A673 (cell line): ENCODE measurements at regions not wholly inside any gene's neighbourhood (a gene's known extent, or its start where the extent isn't known, plus 50 kb on each side); places are given as distances from the start of the nearest gene placed in this dataset.

Experiments used
- BruUV-seq: library from RNA; stranded (reverse); fragments of 400-500 nt; replicated peaks from 2 replicates; lab custom pipeline; 2021; lab: Mats Ljungman, UMichigan
- CTCF ChIA-PET: fragments of 300-600 bp; sonication (Branson Sonifier 250); formaldehyde crosslinking; loops from one replicate; lab custom pipeline; 2022; ENCODE audit warnings: antibody characterized with exemption; lab: Charles Lee
- POLR2A ChIA-PET: fragments of 300-600 bp; sonication (Branson Sonifier 250); formaldehyde crosslinking; loops from one replicate; lab custom pipeline; 2022; ENCODE audit warnings: antibody characterized with exemption; ENCODE audit not compliant: low non-redundant PET; lab: Charles Lee
- DNase-seq: peaks from one replicate; pipeline ENCODE4 v3.0.0-alpha.2; 2015; ENCODE audit warnings: low spot score
- H3K27ac ChIP-seq: fragments of 200-600 bp; sonication (generic); 2 replicates; pipeline ENCODE4 v1.5.1; 2016; ENCODE audit warnings: mixed run types, low read depth, mild to moderate bottlenecking, mixed read lengths, antibody characterized with exemption, low read length; ENCODE audit not compliant: poor library complexity, severe bottlenecking
- H3K27me3 ChIP-seq: fragments of 200-600 bp; sonication (generic); replicated peaks from 2 replicates; pipeline ENCODE4 v1.6.1; 2017; ENCODE audit warnings: mixed run types, low read depth, mild to moderate bottlenecking, mixed read lengths, antibody characterized with exemption, low read length; ENCODE audit not compliant: insufficient read depth, poor library complexity
- H3K36me3 ChIP-seq: fragments of 200-600 bp; sonication (generic); 2 replicates; pipeline ENCODE4 v1.6.1; 2016; ENCODE audit warnings: mixed run types, mild to moderate bottlenecking, mixed read lengths, antibody characterized with exemption, low read length; ENCODE audit not compliant: insufficient read depth, poor library complexity, severe bottlenecking
- H3K4me1 ChIP-seq: fragments of 200-600 bp; sonication (generic); 2 replicates; pipeline ENCODE4 v1.6.1; 2017; ENCODE audit warnings: mixed run types, mild to moderate bottlenecking, mixed read lengths, antibody characterized with exemption, low read length; ENCODE audit not compliant: insufficient read depth, poor library complexity, severe bottlenecking
- H3K4me3 ChIP-seq: fragments of 200-600 bp; sonication (generic); 2 replicates; pipeline ENCODE4 v1.5.1; 2016; ENCODE audit warnings: low read depth, mixed run types, mild to moderate bottlenecking, mixed read lengths, low read length; ENCODE audit not compliant: poor library complexity, severe bottlenecking
- H3K9me3 ChIP-seq: fragments of 200-600 bp; sonication (generic); 2 replicates; pipeline ENCODE4 v1.6.1; 2016; ENCODE audit warnings: mixed run types, low read depth, mild to moderate bottlenecking, mixed read lengths, antibody characterized with exemption, low read length; ENCODE audit not compliant: poor library complexity, severe bottlenecking
- EZH2 ChIP-seq: fragments of 200-600 bp; sonication (generic); IDR thresholded peaks from 2 replicates; pipeline ENCODE4 v1.6.1; 2017; ENCODE audit warnings: borderline replicate concordance, low read depth, mild to moderate bottlenecking, mixed read lengths, antibody characterized with exemption, low read length; ENCODE audit not compliant: poor library complexity, severe bottlenecking
- intact Hi-C: fragments of 100-400 bp; cut with micrococcal nuclease; formaldehyde crosslinking; loops from one replicate; pipeline ENCODE4 v1.10.0; 2022; ENCODE audit not compliant: unreplicated experiment
- TF ChIP-seq, protein P1 (sequence below): fragments of 300-800, 200-600 bp; sonication (generic); conservative IDR thresholded peaks from 2 replicates; pipeline ENCODE4 v1.5.1; 2017; ENCODE audit warnings: low read depth, mild to moderate bottlenecking, antibody characterized with exemption, low read length, moderate library complexity, mixed read lengths

DNA sequence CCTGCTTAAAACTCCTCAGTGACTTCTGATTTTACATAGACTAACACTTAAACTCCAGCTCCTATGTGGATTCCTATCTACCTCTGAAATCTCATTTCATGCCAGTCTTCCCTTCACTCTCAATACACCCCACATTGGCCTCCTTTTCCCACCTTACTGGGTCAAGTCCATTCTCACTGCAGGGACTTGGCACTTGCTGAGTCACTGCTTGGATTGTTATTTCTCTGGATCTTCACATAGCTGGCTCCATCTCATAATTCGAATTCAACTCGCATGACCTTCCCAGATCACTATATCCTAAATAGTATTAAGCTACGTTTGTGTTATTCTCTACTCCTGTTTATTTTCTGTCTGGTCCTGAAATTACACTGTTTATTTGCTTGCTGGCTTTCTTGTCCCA lies 59.6 kb upstream of the FRMD4B start:
- H3K9me3 ChIP-seq: no peaks in the 10 kb centered on the region
- ChIA-PET POLR2A (no interaction called here), CTCF (no interaction called here)
- no peaks in the 10 kb centered on the region for H3K36me3 ChIP-seq
- DNase-seq: no peak
- H3K4me3 ChIP-seq: no peak overlapping the region
- no peak for TF ChIP-seq EZH2
- TF ChIP-seq, protein P1, sequence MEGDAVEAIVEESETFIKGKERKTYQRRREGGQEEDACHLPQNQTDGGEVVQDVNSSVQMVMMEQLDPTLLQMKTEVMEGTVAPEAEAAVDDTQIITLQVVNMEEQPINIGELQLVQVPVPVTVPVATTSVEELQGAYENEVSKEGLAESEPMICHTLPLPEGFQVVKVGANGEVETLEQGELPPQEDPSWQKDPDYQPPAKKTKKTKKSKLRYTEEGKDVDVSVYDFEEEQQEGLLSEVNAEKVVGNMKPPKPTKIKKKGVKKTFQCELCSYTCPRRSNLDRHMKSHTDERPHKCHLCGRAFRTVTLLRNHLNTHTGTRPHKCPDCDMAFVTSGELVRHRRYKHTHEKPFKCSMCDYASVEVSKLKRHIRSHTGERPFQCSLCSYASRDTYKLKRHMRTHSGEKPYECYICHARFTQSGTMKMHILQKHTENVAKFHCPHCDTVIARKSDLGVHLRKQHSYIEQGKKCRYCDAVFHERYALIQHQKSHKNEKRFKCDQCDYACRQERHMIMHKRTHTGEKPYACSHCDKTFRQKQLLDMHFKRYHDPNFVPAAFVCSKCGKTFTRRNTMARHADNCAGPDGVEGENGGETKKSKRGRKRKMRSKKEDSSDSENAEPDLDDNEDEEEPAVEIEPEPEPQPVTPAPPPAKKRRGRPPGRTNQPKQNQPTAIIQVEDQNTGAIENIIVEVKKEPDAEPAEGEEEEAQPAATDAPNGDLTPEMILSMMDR: no peak
- H3K27me3 ChIP-seq: no peaks in the 10 kb centered on the region
- no peaks in the 10 kb centered on the region for H3K4me1 ChIP-seq
- intact Hi-C loops: no loop called here
- BruUV-seq: no TSS peak
- H3K27ac ChIP-seq: no peak overlapping the region

DNA sequence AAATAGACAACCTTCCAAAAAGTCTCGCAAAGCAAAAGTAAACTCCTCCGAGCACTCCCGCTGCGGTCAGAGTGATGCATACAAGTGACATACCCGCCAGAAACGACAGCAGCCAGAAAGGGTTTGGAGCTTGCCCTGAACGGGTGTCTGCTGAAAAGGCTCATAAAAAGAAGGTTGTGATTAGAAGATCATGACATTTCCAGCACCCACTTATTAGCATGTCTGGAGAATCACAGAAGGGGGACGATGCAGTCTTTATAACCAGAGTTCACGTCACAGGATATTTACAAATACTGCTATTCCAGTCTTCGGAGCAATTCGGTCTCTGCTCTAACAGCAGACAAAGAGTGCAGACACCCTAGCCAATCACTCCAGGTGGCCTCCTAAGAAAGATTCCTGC lies 59.1 kb upstream of the FRMD4B start:
- TF ChIP-seq, protein P1: no peak
- TF ChIP-seq EZH2: no peak
- ChIA-PET POLR2A (no interaction called here), CTCF (no interaction called here)
- no TSS peak for BruUV-seq
- no peak overlapping the region for H3K4me3 ChIP-seq
- intact Hi-C loops: no loop called here
- H3K4me1 ChIP-seq: no peaks in the 10 kb centered on the region
- no peak overlapping the region for H3K27ac ChIP-seq
- no peaks in the 10 kb centered on the region for H3K36me3 ChIP-seq
- H3K9me3 ChIP-seq: no peaks in the 10 kb centered on the region
- no peaks in the 10 kb centered on the region for H3K27me3 ChIP-seq
- DNase-seq: no peak

DNA sequence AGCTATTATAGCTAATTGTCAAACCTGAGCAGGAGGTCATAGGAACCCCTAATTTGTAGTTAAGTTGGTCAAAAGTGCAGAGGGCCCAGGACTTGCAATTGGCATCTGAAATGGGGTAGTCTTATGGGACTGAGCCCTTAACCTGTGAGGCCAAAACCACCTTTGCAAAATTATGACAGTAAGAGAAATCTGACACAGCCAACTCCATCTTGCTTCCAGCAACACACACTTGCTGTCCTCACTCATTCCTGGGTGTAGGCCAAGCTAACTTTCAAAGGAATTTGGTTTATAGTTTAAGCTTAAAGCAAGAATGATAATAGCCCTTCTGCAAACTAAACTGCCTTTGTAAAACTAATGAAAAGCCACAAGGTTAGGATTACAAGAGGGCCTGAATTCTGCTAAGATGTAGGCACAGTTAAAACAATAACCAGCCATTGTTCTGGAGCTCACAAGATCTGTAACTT lies 57.6 kb upstream of the FRMD4B start:
- BruUV-seq: no TSS peak
- H3K36me3 ChIP-seq: no peaks in the 10 kb centered on the region
- DNase-seq: no peak
- no peak overlapping the region for H3K4me3 ChIP-seq
- no peaks in the 10 kb centered on the region for H3K9me3 ChIP-seq
- TF ChIP-seq, protein P1: no peak
- no peak for TF ChIP-seq EZH2
- intact Hi-C loops: no loop called here
- H3K27me3 ChIP-seq: no peaks in the 10 kb centered on the region
- H3K27ac ChIP-seq: no peak overlapping the region
- no peaks in the 10 kb centered on the region for H3K4me1 ChIP-seq
- ChIA-PET CTCF (no interaction called here), POLR2A (no interaction called here)
